Tibial nerve (tissue), 4 donors: ENCODE measurements at regions not wholly inside any gene's neighbourhood (a gene's known extent, or its start where the extent isn't known, plus 50 kb on each side); places are given as distances from the start of the nearest gene placed in this dataset.

Experiments used
- DNase-seq, 2 donors: peaks; one replicate each; pipeline ENCODE4 v3.0.0-alpha.2; 2019; ENCODE audit warnings: low spot score in 2 of 2
- H3K27ac ChIP-seq, 4 donors: fragments of 200-600 bp; sonication (generic) in 3 of 4; one replicate each; pipeline ENCODE4 v1.5.1; 2017 to 2019; ENCODE audit warnings: mild to moderate bottlenecking in 1 of 4
- H3K27me3 ChIP-seq, 2 donors: fragments of 200-600 bp; sonication (generic) in 1 of 2; one replicate each; pipeline versions ENCODE4 v1.5.1 to v1.6.0; 2017 to 2019
- H3K36me3 ChIP-seq, 3 donors: fragments of 200-600 bp; sonication (generic); one replicate each; pipeline ENCODE4 v1.5.1; 2018 to 2019
- H3K4me1 ChIP-seq, 4 donors: fragments of 200-600 bp; sonication (generic) in 3 of 4; one replicate each; pipeline ENCODE4 v1.5.1; 2017 to 2019
- H3K4me3 ChIP-seq, 4 donors: fragments of 200-600 bp; sonication (generic) in 3 of 4; one replicate each; pipeline ENCODE4 v1.5.1; 2017 to 2019; ENCODE audit warnings: mild to moderate bottlenecking in 1 of 4, moderate library complexity in 1 of 4
- H3K9me3 ChIP-seq, 4 donors: fragments of 200-600 bp; sonication (generic) in 3 of 4; one replicate each; pipeline ENCODE4 v1.5.1; 2017 to 2019
- EP300 ChIP-seq, 2 donors: sonication (generic); formaldehyde crosslinking; IDR thresholded peaks; one replicate each; pipeline ENCODE4 v1.6.1; 2017; ENCODE audit warnings: antibody characterized with exemption in 2 of 2, mild to moderate bottlenecking in 1 of 2
- POLR2A ChIP-seq, 2 donors: fragments of 450-650 bp; IDR thresholded peaks; one replicate each; pipeline ENCODE4 v1.6.1; 2017; ENCODE audit warnings: antibody characterized with exemption in 2 of 2, mild to moderate bottlenecking in 2 of 2, moderate library complexity in 2 of 2
- WGBS, 2 donors: methylation state at CpG; one replicate each; pipeline ENCODE4 v1.1.5; 2018; 5-methylcytosine and 5-hydroxymethylcytosine counted together
- TF ChIP-seq, protein P1 (sequence below), 5 experiments: fragments of 200-600 bp in 3 of 5; fragments of 450-650 bp in 2 of 5; sonication (generic) in 3 of 5; IDR thresholded peaks; one replicate each; pipeline ENCODE4 v1.5.1; 2016 to 2019; ENCODE audit warnings: antibody characterized with exemption in 5 of 5, mild to moderate bottlenecking in 3 of 5, moderate library complexity in 2 of 5

DNA sequence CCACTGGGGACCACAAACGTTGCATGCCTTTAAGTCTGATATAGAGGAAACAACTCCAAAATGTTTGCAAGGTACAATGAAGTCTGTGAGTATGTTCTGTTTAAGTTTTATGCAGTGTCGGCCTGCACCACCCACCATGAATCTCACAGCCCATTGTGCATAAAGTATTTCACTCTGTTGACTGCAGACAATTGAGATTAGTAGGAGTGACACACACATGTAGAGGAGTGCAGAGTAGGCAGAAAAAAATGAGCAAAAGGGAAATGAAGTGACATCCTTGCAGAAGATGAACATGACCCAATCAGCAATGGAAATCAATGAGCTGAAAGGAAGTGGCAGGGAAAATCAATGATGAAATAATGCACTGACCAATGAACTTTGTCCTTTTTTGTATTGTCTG lies 315.6 kb upstream of the PTPRD start:
- no peaks in the 10 kb centered on the region for H3K4me1 ChIP-seq
- 55 to 60% methylated on average over 2 of the region's 2 CpGs for WGBS, 2 donors
- no peak overlapping the region for H3K27ac ChIP-seq
- no peaks in the 10 kb centered on the region for H3K27me3 ChIP-seq
- no peak overlapping the region for H3K4me3 ChIP-seq
- TF ChIP-seq EP300 (IDR thresholded peaks at IDR 0.05), result no peak
- no peaks in the 10 kb centered on the region for H3K9me3 ChIP-seq
- H3K36me3 ChIP-seq, result no peaks in the 10 kb centered on the region
- no peak for DNase-seq

DNA sequence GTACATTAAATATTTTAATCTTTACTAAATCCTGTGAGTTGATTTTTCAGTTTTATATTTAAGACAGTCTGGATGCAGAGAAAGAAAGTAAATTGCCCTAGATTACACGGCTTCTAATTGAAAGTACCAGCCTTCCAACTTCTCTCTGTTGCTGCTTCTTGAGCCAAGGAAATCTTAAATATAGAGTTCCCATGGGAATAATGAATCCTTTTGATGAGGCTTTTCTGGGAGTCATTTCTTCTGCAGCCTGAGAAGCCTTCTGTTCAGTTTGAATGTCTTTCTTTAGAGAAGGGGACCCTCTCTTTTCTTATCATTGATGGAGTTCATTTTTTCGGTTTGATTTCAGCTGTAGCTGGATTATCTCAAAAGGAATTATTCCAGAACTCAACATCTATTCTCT lies 317.3 kb upstream of the PTPRD start:
- Histone ChIP-seq H3K9me3 (no peaks in the 10 kb centered on the region), H3K27me3 (no peaks in the 10 kb centered on the region), H3K4me3 (no peak overlapping the region), H3K27ac (no peak overlapping the region), H3K36me3 (no peaks in the 10 kb centered on the region), H3K4me1 (no peaks in the 10 kb centered on the region)
- WGBS, 2 donors, result 27 to 40% methylated on average over 2 of the region's 2 CpGs
- DNase-seq, result no peak
- TF ChIP-seq EP300 (IDR thresholded peaks at IDR 0.05) (no peak), POLR2A (IDR thresholded peaks at IDR 0.05) (no peak)
- TF ChIP-seq, protein P1, sequence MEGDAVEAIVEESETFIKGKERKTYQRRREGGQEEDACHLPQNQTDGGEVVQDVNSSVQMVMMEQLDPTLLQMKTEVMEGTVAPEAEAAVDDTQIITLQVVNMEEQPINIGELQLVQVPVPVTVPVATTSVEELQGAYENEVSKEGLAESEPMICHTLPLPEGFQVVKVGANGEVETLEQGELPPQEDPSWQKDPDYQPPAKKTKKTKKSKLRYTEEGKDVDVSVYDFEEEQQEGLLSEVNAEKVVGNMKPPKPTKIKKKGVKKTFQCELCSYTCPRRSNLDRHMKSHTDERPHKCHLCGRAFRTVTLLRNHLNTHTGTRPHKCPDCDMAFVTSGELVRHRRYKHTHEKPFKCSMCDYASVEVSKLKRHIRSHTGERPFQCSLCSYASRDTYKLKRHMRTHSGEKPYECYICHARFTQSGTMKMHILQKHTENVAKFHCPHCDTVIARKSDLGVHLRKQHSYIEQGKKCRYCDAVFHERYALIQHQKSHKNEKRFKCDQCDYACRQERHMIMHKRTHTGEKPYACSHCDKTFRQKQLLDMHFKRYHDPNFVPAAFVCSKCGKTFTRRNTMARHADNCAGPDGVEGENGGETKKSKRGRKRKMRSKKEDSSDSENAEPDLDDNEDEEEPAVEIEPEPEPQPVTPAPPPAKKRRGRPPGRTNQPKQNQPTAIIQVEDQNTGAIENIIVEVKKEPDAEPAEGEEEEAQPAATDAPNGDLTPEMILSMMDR (IDR thresholded peaks at IDR 0.05), result no peak

DNA sequence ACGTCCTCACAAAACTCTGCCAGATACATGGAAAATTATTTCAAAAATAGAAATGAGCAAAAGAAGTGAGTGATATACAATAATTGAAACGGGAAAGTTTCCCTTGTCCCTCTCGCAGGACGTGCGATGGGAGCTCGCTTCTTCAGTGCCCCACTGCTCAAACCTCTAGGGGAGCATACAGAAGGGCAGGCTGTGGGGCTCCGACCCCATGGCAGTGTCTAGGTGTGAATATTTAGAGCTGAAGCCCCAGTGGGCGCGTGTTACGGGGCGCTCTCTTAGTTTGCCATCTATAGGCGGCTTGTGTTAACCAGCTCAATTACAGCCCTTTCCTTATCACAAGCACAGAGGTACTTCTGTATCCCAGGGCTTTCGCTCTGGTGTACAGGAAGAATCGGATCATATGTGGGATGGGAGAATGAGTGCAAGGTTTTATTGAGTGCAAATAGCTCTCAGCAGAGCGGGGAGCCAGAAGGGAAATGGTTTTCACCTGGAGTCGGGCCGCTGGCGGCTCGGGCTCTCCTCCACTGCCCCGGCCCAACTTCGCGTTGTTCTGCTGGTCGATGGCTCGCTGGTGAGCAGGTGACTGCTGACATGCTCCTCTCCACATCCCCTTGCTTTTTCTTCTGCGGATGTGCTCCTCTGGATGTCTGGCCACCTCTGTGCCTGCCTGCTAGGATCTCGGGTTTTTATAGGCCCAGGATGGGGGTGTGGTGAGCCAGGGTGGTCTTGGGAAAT lies 334.0 kb upstream of the PTPRD start:
- H3K4me3 ChIP-seq, result no peak overlapping the region
- no peaks in the 10 kb centered on the region for H3K9me3 ChIP-seq
- no peak overlapping the region for H3K27ac ChIP-seq
- WGBS, 2 donors, result 87 to 90% methylated on average over 26 of the region's 26 CpGs
- H3K4me1 ChIP-seq, result no peaks in the 10 kb centered on the region
- H3K36me3 ChIP-seq, result no peaks in the 10 kb centered on the region
- no peak for DNase-seq
- H3K27me3 ChIP-seq, result no peaks in the 10 kb centered on the region
- TF ChIP-seq, protein P1 (IDR thresholded peaks at IDR 0.05), result no peak
- no peak for TF ChIP-seq POLR2A (IDR thresholded peaks at IDR 0.05)
- no peak for TF ChIP-seq EP300 (IDR thresholded peaks at IDR 0.05)

DNA sequence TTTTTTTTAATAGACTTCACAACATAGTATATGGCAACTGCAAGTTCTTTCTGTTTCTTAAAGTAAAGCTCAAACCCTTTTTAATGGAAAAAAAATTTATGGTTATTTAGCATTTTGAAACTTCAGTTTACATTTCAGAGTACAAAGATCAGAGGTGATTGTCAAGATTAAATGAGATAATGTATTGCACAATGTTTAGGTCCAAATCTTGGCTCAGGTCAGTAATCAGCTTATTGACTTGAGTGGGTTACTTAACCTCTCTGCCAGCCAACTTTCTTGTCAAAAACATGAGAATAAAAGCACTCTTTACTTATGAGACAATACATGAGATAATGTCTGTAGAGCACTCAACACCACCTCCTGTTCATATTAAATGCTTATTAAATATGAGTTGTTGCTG lies 345.1 kb upstream of the PTPRD start:
- no peaks in the 10 kb centered on the region for H3K9me3 ChIP-seq
- no peak overlapping the region for H3K27ac ChIP-seq

DNA sequence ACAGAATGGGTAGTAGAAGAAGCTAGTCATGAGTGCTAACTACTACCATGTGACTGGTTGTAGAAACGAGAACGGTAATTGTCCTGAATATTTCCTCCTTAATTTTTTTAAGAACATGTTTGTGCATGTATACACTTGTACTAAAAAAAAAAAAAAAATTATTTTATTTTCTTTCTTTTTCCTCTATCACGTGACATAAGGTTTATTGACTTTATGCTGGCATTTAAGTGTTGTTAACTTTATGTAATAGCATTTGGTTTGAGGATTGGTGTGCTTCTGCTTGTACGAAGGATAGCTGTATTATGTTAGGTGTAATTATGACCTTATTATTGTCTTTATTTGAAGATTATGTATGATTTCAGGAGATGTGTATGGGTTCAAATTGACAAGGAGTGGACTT lies 349.1 kb upstream of the PTPRD start:
- DNase-seq, result no peak
- Histone ChIP-seq H3K9me3 (no peaks in the 10 kb centered on the region), H3K36me3 (no peaks in the 10 kb centered on the region), H3K4me3 (no peak overlapping the region), H3K27me3 (no peaks in the 10 kb centered on the region), H3K4me1 (no peaks in the 10 kb centered on the region), H3K27ac (no peak overlapping the region)
- WGBS, 2 donors, result 85 to 88% methylated on average over 4 of the region's 4 CpGs
- TF ChIP-seq, protein P1 (IDR thresholded peaks at IDR 0.05), result no peak
- TF ChIP-seq EP300 (IDR thresholded peaks at IDR 0.05) (no peak), POLR2A (IDR thresholded peaks at IDR 0.05) (no peak)

More for the DNA sequence above, 345.1 kb upstream of the PTPRD start:
- TF ChIP-seq, protein P1 (IDR thresholded peaks at IDR 0.05), result no peak
- TF ChIP-seq EP300 (IDR thresholded peaks at IDR 0.05) (no peak), POLR2A (IDR thresholded peaks at IDR 0.05) (no peak)
- DNase-seq, result no peak
- no peaks in the 10 kb centered on the region for H3K36me3 ChIP-seq
- H3K27me3 ChIP-seq, result no peaks in the 10 kb centered on the region
- H3K4me1 ChIP-seq, result no peaks in the 10 kb centered on the region
- H3K4me3 ChIP-seq, result no peak overlapping the region

DNA sequence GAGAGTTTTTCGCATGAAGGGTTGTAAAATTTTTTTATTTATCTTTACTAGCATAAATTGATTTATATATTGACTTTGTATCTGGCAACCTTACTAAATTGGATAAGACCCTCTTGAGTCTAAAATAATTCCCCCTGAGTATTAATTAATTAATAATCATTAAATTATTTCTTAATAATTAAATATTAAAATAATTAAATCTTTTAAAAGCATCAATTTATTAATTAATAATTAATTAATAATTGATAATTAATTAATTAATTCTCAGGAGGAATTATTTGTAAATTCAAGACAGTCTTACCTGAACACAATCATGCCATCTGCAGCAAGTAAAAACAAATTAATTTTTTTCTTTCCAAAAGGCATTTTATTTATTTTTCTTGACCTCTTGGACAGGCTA lies 370.4 kb upstream of the PTPRD start:
- no peak for DNase-seq
- no peaks in the 10 kb centered on the region for H3K36me3 ChIP-seq
- TF ChIP-seq POLR2A (IDR thresholded peaks at IDR 0.05) (no peak), EP300 (IDR thresholded peaks at IDR 0.05) (no peak)
- TF ChIP-seq, protein P1 (IDR thresholded peaks at IDR 0.05), result no peak
- H3K4me3 ChIP-seq, result no peak overlapping the region
- WGBS, 2 donors, result 87 to 98% methylated on average over 1 of the region's 1 CpG
- H3K9me3 ChIP-seq, result no peaks in the 10 kb centered on the region
- H3K27me3 ChIP-seq, result no peaks in the 10 kb centered on the region
- H3K4me1 ChIP-seq, result no peaks in the 10 kb centered on the region
- H3K27ac ChIP-seq, result no peak overlapping the region
